ENCODE measurements at regions not wholly inside any gene's neighbourhood (a gene's known extent, or its start where the extent isn't known, plus 50 kb on each side); places are given as distances from the start of the nearest gene placed in this dataset.

- TF ChIP-seq, protein P1, sequence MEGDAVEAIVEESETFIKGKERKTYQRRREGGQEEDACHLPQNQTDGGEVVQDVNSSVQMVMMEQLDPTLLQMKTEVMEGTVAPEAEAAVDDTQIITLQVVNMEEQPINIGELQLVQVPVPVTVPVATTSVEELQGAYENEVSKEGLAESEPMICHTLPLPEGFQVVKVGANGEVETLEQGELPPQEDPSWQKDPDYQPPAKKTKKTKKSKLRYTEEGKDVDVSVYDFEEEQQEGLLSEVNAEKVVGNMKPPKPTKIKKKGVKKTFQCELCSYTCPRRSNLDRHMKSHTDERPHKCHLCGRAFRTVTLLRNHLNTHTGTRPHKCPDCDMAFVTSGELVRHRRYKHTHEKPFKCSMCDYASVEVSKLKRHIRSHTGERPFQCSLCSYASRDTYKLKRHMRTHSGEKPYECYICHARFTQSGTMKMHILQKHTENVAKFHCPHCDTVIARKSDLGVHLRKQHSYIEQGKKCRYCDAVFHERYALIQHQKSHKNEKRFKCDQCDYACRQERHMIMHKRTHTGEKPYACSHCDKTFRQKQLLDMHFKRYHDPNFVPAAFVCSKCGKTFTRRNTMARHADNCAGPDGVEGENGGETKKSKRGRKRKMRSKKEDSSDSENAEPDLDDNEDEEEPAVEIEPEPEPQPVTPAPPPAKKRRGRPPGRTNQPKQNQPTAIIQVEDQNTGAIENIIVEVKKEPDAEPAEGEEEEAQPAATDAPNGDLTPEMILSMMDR (IDR thresholded peaks at IDR 0.05; ENCODE audit: insufficient read depth, low read length, poor library complexity, severe bottlenecking): no peak
- TF ChIP-seq EZH2phosphoT487 (conservative IDR thresholded peaks at IDR 0.05; ENCODE audit: low read length): no peak
Observed at GRCh38 chr17:79203016-79203415, 128.4 kb downstream of the ENGASE start.

Data from SU-DHL-6 (cell line).